ENCODE measurements at regions not wholly inside any gene's neighbourhood (a gene's known extent, or its start where the extent isn't known, plus 50 kb on each side); places are given as distances from the start of the nearest gene placed in this dataset.

GRCh38 chr10:44575601-44576380 is 190.9 kb upstream of the CXCL12 start (continued):
- TF ChIP-seq, protein P1, sequence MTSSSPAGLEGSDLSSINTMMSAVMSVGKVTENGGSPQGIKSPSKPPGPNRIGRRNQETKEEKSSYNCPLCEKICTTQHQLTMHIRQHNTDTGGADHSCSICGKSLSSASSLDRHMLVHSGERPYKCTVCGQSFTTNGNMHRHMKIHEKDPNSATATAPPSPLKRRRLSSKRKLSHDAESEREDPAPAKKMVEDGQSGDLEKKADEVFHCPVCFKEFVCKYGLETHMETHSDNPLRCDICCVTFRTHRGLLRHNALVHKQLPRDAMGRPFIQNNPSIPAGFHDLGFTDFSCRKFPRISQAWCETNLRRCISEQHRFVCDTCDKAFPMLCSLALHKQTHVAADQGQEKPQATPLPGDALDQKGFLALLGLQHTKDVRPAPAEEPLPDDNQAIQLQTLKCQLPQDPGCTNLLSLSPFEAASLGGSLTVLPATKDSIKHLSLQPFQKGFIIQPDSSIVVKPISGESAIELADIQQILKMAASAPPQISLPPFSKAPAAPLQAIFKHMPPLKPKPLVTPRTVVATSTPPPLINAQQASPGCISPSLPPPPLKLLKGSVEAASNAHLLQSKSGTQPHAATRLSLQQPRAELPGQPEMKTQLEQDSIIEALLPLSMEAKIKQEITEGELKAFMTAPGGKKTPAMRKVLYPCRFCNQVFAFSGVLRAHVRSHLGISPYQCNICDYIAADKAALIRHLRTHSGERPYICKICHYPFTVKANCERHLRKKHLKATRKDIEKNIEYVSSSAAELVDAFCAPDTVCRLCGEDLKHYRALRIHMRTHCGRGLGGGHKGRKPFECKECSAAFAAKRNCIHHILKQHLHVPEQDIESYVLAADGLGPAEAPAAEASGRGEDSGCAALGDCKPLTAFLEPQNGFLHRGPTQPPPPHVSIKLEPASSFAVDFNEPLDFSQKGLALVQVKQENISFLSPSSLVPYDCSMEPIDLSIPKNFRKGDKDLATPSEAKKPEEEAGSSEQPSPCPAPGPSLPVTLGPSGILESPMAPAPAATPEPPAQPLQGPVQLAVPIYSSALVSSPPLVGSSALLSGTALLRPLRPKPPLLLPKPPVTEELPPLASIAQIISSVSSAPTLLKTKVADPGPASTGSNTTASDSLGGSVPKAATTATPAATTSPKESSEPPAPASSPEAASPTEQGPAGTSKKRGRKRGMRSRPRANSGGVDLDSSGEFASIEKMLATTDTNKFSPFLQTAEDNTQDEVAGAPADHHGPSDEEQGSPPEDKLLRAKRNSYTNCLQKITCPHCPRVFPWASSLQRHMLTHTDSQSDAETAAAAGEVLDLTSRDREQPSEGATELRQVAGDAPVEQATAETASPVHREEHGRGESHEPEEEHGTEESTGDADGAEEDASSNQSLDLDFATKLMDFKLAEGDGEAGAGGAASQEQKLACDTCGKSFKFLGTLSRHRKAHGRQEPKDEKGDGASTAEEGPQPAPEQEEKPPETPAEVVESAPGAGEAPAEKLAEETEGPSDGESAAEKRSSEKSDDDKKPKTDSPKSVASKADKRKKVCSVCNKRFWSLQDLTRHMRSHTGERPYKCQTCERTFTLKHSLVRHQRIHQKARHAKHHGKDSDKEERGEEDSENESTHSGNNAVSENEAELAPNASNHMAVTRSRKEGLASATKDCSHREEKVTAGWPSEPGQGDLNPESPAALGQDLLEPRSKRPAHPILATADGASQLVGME (CRISPR knock-in tag; IDR thresholded peaks at IDR 0.05) = no peak
- no peak for TF ChIP-seq ZNF561 (CRISPR knock-in tag; conservative IDR thresholded peaks at IDR 0.05)
- TF ChIP-seq AFF4 (CRISPR knock-in tag; IDR thresholded peaks at IDR 0.05) = no peak
- TF ChIP-seq, protein P2, sequence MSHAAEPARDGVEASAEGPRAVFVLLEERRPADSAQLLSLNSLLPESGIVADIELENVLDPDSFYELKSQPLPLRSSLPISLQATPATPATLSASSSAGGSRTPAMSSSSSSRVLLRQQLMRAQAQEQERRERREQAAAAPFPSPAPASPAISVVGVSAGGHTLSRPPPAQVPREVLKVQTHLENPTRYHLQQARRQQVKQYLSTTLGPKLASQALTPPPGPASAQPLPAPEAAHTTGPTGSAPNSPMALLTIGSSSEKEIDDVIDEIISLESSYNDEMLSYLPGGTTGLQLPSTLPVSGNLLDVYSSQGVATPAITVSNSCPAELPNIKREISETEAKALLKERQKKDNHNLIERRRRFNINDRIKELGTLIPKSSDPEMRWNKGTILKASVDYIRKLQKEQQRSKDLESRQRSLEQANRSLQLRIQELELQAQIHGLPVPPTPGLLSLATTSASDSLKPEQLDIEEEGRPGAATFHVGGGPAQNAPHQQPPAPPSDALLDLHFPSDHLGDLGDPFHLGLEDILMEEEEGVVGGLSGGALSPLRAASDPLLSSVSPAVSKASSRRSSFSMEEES (CRISPR knock-in tag; IDR thresholded peaks at IDR 0.05) = no peak
- TF ChIP-seq PRPF4 (IDR thresholded peaks at IDR 0.05; ENCODE audit: insufficient read depth, low read depth, low read length, poor library complexity, severe bottlenecking) = no peak

Data from K562 (cell line).